Thyroid gland (tissue), 4 donors: ENCODE measurements at regions not wholly inside any gene's neighbourhood (a gene's known extent, or its start where the extent isn't known, plus 50 kb on each side); places are given as distances from the start of the nearest gene placed in this dataset.

ENCODE experiments used
- CTCF ChIP-seq, 6 experiments: fragments of 200-600 bp in 3 of 6; fragments of 450-650 bp in 3 of 6; sonication (generic) in 3 of 6; IDR thresholded peaks; one replicate each; pipeline ENCODE4 v1.5.1; 2016 to 2019; ENCODE audit warnings: antibody characterized with exemption in 6 of 6, mild to moderate bottlenecking in 2 of 6, inconsistent platforms in 1 of 6, moderate library complexity in 1 of 6
- POLR2A ChIP-seq, 2 donors: fragments of 450-650 bp; IDR thresholded peaks; one replicate each; pipeline ENCODE4 v1.6.1; 2017; ENCODE audit warnings: antibody characterized with exemption in 2 of 2, mild to moderate bottlenecking in 2 of 2, moderate library complexity in 1 of 2

- TF ChIP-seq CTCF (IDR thresholded peaks at IDR 0.05) (no peak), POLR2A (IDR thresholded peaks at IDR 0.05) (no peak)
Observed at GRCh38 chr9:129547063-129547462, 73.8 kb downstream of the C9orf50 start.
